HepG2 (cell line): ENCODE measurements at regions not wholly inside any gene's neighbourhood (a gene's known extent, or its start where the extent isn't known, plus 50 kb on each side); places are given as distances from the start of the nearest gene placed in this dataset.

Experiments used
- ATAC-seq: fragments of 200-7000 bp; cut with Tn5 transposase; 3 replicates; pipeline ENCODE4 v1.9.1; 2020; ENCODE audit warnings: mild to moderate bottlenecking, moderate library complexity
- BruUV-seq: library from RNA; stranded (reverse); fragments of 400-500 nt; replicated peaks from 2 replicates; lab custom pipeline; 2021; lab: Mats Ljungman, UMichigan
- CTCF ChIA-PET: fragments of 300-600 bp; formaldehyde crosslinking; extraction: SDS; loops from one replicate; lab custom pipeline; 2021; ENCODE audit warnings: low total read pairs, inconsistent platforms, low intra/inter-chr PET ratio; lab: Yijun Ruan, JAX
- POLR2A ChIA-PET: fragments of 350-600 bp; sonication (Branson Sonifier 250); formaldehyde crosslinking; loops from one replicate; lab custom pipeline; 2020; ENCODE audit warnings: antibody characterized with exemption, inconsistent platforms; lab: Yijun Ruan, JAX
- DNase-seq: peaks from one replicate; pipeline ENCODE4 v3.0.0-alpha.2; 2015; ENCODE audit warnings: low spot score
- FAIRE-seq: peaks from 3 replicates; lab custom pipeline; 2011; peaks lifted over from hg19 to GRCh38; lab: Jason Lieb, UNC
- H2AFZ ChIP-seq: one replicate; pipeline ENCODE4 v1.6.1; 2011; ENCODE audit warnings: low read length, inconsistent platforms
- H3K27ac ChIP-seq: fragments of 300-600 bp; 3 replicates; pipeline ENCODE4 v1.8.0; 2011; ENCODE audit warnings: mixed run types, mild to moderate bottlenecking, mixed read lengths, low read length, inconsistent platforms; ENCODE audit not compliant: insufficient read depth; ENCODE audit errors: extremely low read length
- H3K27me3 ChIP-seq, 2 experiments: fragments of 200-600 bp in 1 of 2; 2 replicates in 1 of 2; 3 replicates in 1 of 2; pipeline versions ENCODE4 v1.6.0 to v1.8.0; 2011; ENCODE audit warnings: low read length in 2 of 2, mild to moderate bottlenecking in 2 of 2, moderate library complexity in 2 of 2, inconsistent platforms in 1 of 2; ENCODE audit not compliant: insufficient read depth in 2 of 2, control insufficient read depth in 1 of 2
- H3K36me3 ChIP-seq, 2 experiments: fragments of 200-600 bp in 1 of 2; replicated peaks in 1 of 2; 2 replicates in 1 of 2; 3 replicates in 1 of 2; pipeline versions ENCODE4 v1.5.1 to v1.8.0; 2011; ENCODE audit warnings: low read length in 2 of 2, inconsistent platforms in 1 of 2; ENCODE audit not compliant: insufficient read depth in 2 of 2, control insufficient read depth in 1 of 2
- H3K4me1 ChIP-seq: 2 replicates; pipeline ENCODE4 v1.5.1; 2012; ENCODE audit warnings: low read length, inconsistent platforms; ENCODE audit not compliant: insufficient read depth
- H3K4me2 ChIP-seq: 2 replicates; pipeline ENCODE4 v1.6.0; 2011; ENCODE audit warnings: low read depth, low read length, inconsistent platforms
- H3K4me3 ChIP-seq, 3 experiments: fragments of 200-600 bp in 1 of 3; sonication (generic), shearing (Covaris generic) in 1 of 3; replicated peaks in 1 of 3; 2 replicates each; pipeline ENCODE4 v1.5.1; 2011 to 2016; ENCODE audit warnings: low read length in 3 of 3, inconsistent platforms in 2 of 3, low read depth in 2 of 3, mild to moderate bottlenecking in 2 of 3, control low read depth in 1 of 3, mixed read lengths in 1 of 3; ENCODE audit not compliant: insufficient read depth in 1 of 3
- H3K79me2 ChIP-seq: one replicate; pipeline ENCODE4 v1.6.1; 2011; ENCODE audit warnings: low read length, inconsistent platforms; ENCODE audit not compliant: insufficient read depth
- H3K9ac ChIP-seq: 2 replicates; pipeline ENCODE4 v1.6.0; 2011; ENCODE audit warnings: mild to moderate bottlenecking, low read depth, low read length, inconsistent platforms; ENCODE audit not compliant: insufficient read depth
- H3K9me3 ChIP-seq: 2 replicates; pipeline ENCODE4 v1.5.1; 2012; ENCODE audit warnings: mild to moderate bottlenecking, low read length
- H4K20me1 ChIP-seq: 2 replicates; pipeline ENCODE4 v1.6.0; 2011; ENCODE audit warnings: inconsistent platforms, mild to moderate bottlenecking, low read length, moderate library complexity; ENCODE audit not compliant: insufficient read depth
- BCL6 ChIP-seq: IDR thresholded peaks from 2 replicates; pipeline ENCODE4 v1.6.1; 2016; ENCODE audit warnings: missing genetic modification reagents, missing compliant biosample characterization
- HNRNPK ChIP-seq: fragments of 200-400 bp; formaldehyde crosslinking; IDR thresholded peaks from 2 replicates; pipeline ENCODE4 v1.6.1; 2018; ENCODE audit warnings: low read length, low read depth, moderate library complexity, mild to moderate bottlenecking; ENCODE audit not compliant: poor library complexity, severe bottlenecking
- PCBP1 ChIP-seq: fragments of 200-400 bp; formaldehyde crosslinking; IDR thresholded peaks from 2 replicates; pipeline ENCODE4 v1.6.1; 2017; ENCODE audit warnings: mild to moderate bottlenecking, low read depth, low read length, borderline replicate concordance
- PCBP2 ChIP-seq: fragments of 200-400 bp; formaldehyde crosslinking; optimal IDR thresholded peaks from 2 replicates; pipeline ENCODE3; 2018; ENCODE audit warnings: low read length, low read depth; ENCODE audit not compliant: poor library complexity, severe bottlenecking
- RBM39 ChIP-seq: fragments of 200-400 bp; formaldehyde crosslinking; IDR thresholded peaks from one replicate; pipeline ENCODE4 v1.6.1; 2018; ENCODE audit warnings: antibody characterized with exemption, mild to moderate bottlenecking, low read depth, low read length; ENCODE audit not compliant: poor library complexity, severe bottlenecking
- SATB2 ChIP-seq: sonication (generic); formaldehyde crosslinking; IDR thresholded peaks from 2 replicates; pipeline ENCODE4 v1.5.0; 2020; ENCODE audit warnings: missing genetic modification reagents
- ZBTB3 ChIP-seq: sonication (generic); formaldehyde crosslinking; IDR thresholded peaks from 2 replicates; pipeline ENCODE4 v1.4.0; 2020; ENCODE audit warnings: low read depth, mild to moderate bottlenecking, moderate library complexity, missing genetic modification reagents, borderline replicate concordance
- ZBTB34 ChIP-seq: sonication (generic); formaldehyde crosslinking; IDR thresholded peaks from 2 replicates; pipeline ENCODE4 v1.8.0; 2022; ENCODE audit warnings: mild to moderate bottlenecking, missing genetic modification reagents
- in situ Hi-C: cut with HindIII; loops from 2 replicates; pipeline ENCODE4 v1.10.0; 2017; ENCODE audit warnings: low pct_unique_long_range_greater_than_20kb; ENCODE audit not compliant: extremely low pct_ligation_motif_present
- intact Hi-C: fragments of 100-400 bp; cut with micrococcal nuclease; formaldehyde crosslinking; loops from one replicate; pipeline ENCODE4 v1.10.0; 2022; ENCODE audit not compliant: unreplicated experiment

GRCh38 chr10:52526251-52526823 lies 212.3 kb downstream of the DKK1 start (continued):
- TF ChIP-seq RBM39 (no peak), ZBTB3 (CRISPR knock-in tag) (no peak), BCL6 (CRISPR knock-in tag) (no peak), ZBTB34 (CRISPR knock-in tag) (no peak)

GRCh38 chr10:52532650-52533290 lies 218.7 kb downstream of the DKK1 start:
- BruUV-seq = no TSS peak
- CTCF ChIA-PET = no interaction called here
- no peak for FAIRE-seq
- no peaks in the 10 kb centered on the region for H3K27me3 ChIP-seq
- H3K36me3 ChIP-seq = no peaks in the 10 kb centered on the region
- no peak for DNase-seq
- no peak overlapping the region for H3K4me3 ChIP-seq
- H2AFZ ChIP-seq = no peak overlapping the region
- TF ChIP-seq HNRNPK (peak; percentile 99), PCBP1 (peak; percentile 96), PCBP2 (peak; percentile 81), SATB2 (CRISPR knock-in tag) (no peak)
- H3K9me3 ChIP-seq = no peaks in the 10 kb centered on the region
- no peak for ATAC-seq
- H3K27ac ChIP-seq = no peak overlapping the region
- no peaks in the 10 kb centered on the region for H4K20me1 ChIP-seq
- no peak overlapping the region for H3K9ac ChIP-seq
- in situ Hi-C loops = no loop called here
- H3K79me2 ChIP-seq = no peaks in the 10 kb centered on the region
- H3K4me2 ChIP-seq = no peak overlapping the region
- no peaks in the 10 kb centered on the region for H3K4me1 ChIP-seq
- intact Hi-C loops = no loop called here
- POLR2A ChIA-PET = no interaction called here
